NB4 (cell line): ENCODE measurements at regions not wholly inside any gene's neighbourhood (a gene's known extent, or its start where the extent isn't known, plus 50 kb on each side); places are given as distances from the start of the nearest gene placed in this dataset.

Experiments used
- DNase-seq: peaks from one replicate; pipeline ENCODE4 v3.0.0; 2010; ENCODE audit warnings: low read depth
- H3K4me3 ChIP-seq: one replicate; pipeline ENCODE4 v1.5.1; 2011; ENCODE audit warnings: mild to moderate bottlenecking, low read depth, low read length, moderate library complexity
- CTCF ChIP-seq: IDR thresholded peaks from one replicate; pipeline ENCODE4 v1.5.1; 2012; ENCODE audit warnings: low read depth, low read length
- MAX ChIP-seq: IDR thresholded peaks from 2 replicates; pipeline ENCODE4 v1.6.1; 2011; ENCODE audit warnings: low read depth, low read length
- MYC ChIP-seq: IDR thresholded peaks from 2 replicates; pipeline ENCODE4 v1.6.1; 2011; ENCODE audit warnings: low read depth, low read length
- POLR2A ChIP-seq: IDR thresholded peaks from 2 replicates; pipeline ENCODE4 v1.6.1; 2011; ENCODE audit warnings: mild to moderate bottlenecking; ENCODE audit not compliant: insufficient read length; ENCODE audit errors: extremely low read depth

- DNase-seq: no peak
- TF ChIP-seq CTCF (no peak), POLR2A (no peak), MAX (no peak)
These were observed 211.7 kb downstream of the TEX29 start for GRCh38 chr13:111532111-111532510.

GRCh38 chr13:111533900-111534683, 213.7 kb downstream of the TEX29 start:
- TF ChIP-seq POLR2A (no peak), MYC (no peak)
- DNase-seq: no peak
- no peak overlapping the region for H3K4me3 ChIP-seq

More at GRCh38 chr13:111532111-111532510, 211.7 kb downstream of the TEX29 start:
- no peak overlapping the region for H3K4me3 ChIP-seq

GRCh38 chr13:111534751-111535522, 214.5 kb downstream of the TEX29 start:
- no peak for DNase-seq
- TF ChIP-seq POLR2A: no peak
- no peak for TF ChIP-seq MAX
- TF ChIP-seq CTCF: no peak
- no peak for TF ChIP-seq MYC
- no peak overlapping the region for H3K4me3 ChIP-seq

GRCh38 chr13:111535523-111535811, 215.0 kb downstream of the TEX29 start:
- TF ChIP-seq CTCF (no peak), POLR2A (no peak), MYC (no peak), MAX (no peak)
- no peak for DNase-seq
- H3K4me3 ChIP-seq: no peak overlapping the region

- no peak overlapping the region for H3K4me3 ChIP-seq
- DNase-seq: no peak
- no peak for TF ChIP-seq POLR2A
- no peak for TF ChIP-seq CTCF
- TF ChIP-seq MYC: no peak
- no peak for TF ChIP-seq MAX
These were observed 215.7 kb downstream of the TEX29 start for GRCh38 chr13:111536075-111536642.

GRCh38 chr13:111537115-111537728, 216.8 kb downstream of the TEX29 start:
- no peak for DNase-seq
- H3K4me3 ChIP-seq: no peak overlapping the region
- TF ChIP-seq POLR2A (no peak), MYC (no peak), MAX (no peak), CTCF (no peak)
